ENCODE measurements at regions not wholly inside any gene's neighbourhood (a gene's known extent, or its start where the extent isn't known, plus 50 kb on each side); places are given as distances from the start of the nearest gene placed in this dataset.

DNA sequence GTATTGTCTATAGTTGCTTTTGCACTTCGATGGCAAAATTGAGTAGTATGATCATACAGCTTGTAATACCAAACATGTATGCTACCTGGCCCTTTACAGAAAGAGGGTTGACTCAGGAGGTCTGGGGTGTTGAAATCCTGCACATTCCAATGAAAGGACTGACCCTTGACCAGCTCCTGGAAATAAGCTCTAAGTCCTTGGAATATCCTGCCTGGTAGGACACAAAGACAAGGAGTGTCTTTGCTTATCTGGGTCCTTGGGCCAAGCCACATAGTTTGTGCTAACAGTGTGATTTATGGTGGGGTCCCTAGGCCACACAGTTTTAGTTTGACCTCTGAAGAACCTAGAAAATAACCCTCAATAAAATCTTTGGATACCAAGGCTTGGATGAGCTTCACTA, 89.3 kb upstream of the FTMT start:
- ATAC-seq (ENCODE audit: low read depth) (no peak; the same call in 2 of the 3 replicates), DNase-seq (ENCODE audit: low spot score) (no peak)
- no peak overlapping the region for H3K4me3 ChIP-seq (ENCODE audit: severe bottlenecking)

DNA sequence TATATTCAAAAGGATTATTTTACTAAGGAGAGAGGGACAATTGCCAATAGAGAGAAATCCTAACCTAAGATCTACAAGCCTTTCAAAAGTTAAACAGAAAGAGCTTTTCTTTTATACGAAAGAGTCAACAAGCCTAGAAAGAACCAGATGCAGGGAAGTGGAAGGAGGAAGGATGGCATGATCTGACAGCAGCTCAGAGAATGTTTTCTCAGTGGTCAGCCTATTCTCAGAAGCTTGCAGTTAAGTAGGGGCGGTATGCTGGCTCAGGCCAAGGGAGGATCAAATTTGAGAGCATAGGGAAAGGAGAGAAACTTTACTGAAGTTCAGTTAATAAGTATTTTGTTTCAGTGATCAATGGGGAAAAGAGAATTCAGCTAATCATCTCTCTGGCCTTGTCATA, 88.0 kb upstream of the FTMT start:
- Histone ChIP-seq H3K4me1 (ENCODE audit: insufficient read depth, poor library complexity, severe bottlenecking) (no peaks in the 10 kb centered on the region), H3K9me3 (ENCODE audit: severe bottlenecking) (no peaks in the 10 kb centered on the region), H3K36me3 (ENCODE audit: low read depth) (no peaks in the 10 kb centered on the region), H3K4me3 (ENCODE audit: severe bottlenecking) (no peak overlapping the region), H3K27me3 (ENCODE audit: insufficient read depth, poor library complexity, severe bottlenecking) (no peaks in the 10 kb centered on the region), H3K27ac (ENCODE audit: poor library complexity, severe bottlenecking) (no peak overlapping the region)
- DNase-seq (ENCODE audit: low spot score) (no peak), ATAC-seq (ENCODE audit: low read depth) (no peak)
- TF ChIP-seq, protein P1, sequence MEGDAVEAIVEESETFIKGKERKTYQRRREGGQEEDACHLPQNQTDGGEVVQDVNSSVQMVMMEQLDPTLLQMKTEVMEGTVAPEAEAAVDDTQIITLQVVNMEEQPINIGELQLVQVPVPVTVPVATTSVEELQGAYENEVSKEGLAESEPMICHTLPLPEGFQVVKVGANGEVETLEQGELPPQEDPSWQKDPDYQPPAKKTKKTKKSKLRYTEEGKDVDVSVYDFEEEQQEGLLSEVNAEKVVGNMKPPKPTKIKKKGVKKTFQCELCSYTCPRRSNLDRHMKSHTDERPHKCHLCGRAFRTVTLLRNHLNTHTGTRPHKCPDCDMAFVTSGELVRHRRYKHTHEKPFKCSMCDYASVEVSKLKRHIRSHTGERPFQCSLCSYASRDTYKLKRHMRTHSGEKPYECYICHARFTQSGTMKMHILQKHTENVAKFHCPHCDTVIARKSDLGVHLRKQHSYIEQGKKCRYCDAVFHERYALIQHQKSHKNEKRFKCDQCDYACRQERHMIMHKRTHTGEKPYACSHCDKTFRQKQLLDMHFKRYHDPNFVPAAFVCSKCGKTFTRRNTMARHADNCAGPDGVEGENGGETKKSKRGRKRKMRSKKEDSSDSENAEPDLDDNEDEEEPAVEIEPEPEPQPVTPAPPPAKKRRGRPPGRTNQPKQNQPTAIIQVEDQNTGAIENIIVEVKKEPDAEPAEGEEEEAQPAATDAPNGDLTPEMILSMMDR (IDR thresholded peaks at IDR 0.05; ENCODE audit: poor library complexity, severe bottlenecking), result no peak

More for the DNA sequence above, 89.3 kb upstream of the FTMT start:
- Histone ChIP-seq H3K9me3 (ENCODE audit: severe bottlenecking) (no peaks in the 10 kb centered on the region), H3K27ac (ENCODE audit: poor library complexity, severe bottlenecking) (no peak overlapping the region), H3K4me1 (ENCODE audit: insufficient read depth, poor library complexity, severe bottlenecking) (no peaks in the 10 kb centered on the region), H3K36me3 (ENCODE audit: low read depth) (no peaks in the 10 kb centered on the region), H3K27me3 (ENCODE audit: insufficient read depth, poor library complexity, severe bottlenecking) (no peaks in the 10 kb centered on the region)
- TF ChIP-seq, protein P1 (IDR thresholded peaks at IDR 0.05; ENCODE audit: poor library complexity, severe bottlenecking), result no peak

DNA sequence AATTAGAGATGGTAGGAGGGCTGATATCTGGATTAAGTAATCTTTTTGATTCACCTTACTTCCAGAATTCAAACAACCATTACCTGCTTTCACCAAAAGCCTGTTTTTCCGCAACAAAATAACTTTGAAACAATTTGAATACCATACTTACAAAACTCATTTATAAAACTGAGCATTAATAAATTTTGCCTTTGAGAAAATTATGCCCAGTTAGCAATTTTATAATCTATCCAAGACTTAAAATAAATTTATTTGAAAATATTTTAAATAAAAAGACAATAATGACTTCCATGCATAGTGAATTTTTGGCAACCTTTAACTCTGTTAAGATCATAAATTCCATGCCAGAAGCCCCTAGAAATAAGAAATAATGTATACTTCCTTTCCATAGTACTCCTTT, 71.3 kb upstream of the FTMT start:
- Histone ChIP-seq H3K36me3 (ENCODE audit: low read depth) (no peaks in the 10 kb centered on the region), H3K4me1 (ENCODE audit: insufficient read depth, poor library complexity, severe bottlenecking) (no peaks in the 10 kb centered on the region), H3K4me3 (ENCODE audit: severe bottlenecking) (no peak overlapping the region), H3K27me3 (ENCODE audit: insufficient read depth, poor library complexity, severe bottlenecking) (peaks cover 6% of the 10 kb centered on the region), H3K27ac (ENCODE audit: poor library complexity, severe bottlenecking) (no peak overlapping the region), H3K9me3 (ENCODE audit: severe bottlenecking) (no peaks in the 10 kb centered on the region)
- ATAC-seq (ENCODE audit: low read depth), result no peak
- DNase-seq (ENCODE audit: low spot score), result no peak
- TF ChIP-seq, protein P1 (IDR thresholded peaks at IDR 0.05; ENCODE audit: poor library complexity, severe bottlenecking), result no peak

DNA sequence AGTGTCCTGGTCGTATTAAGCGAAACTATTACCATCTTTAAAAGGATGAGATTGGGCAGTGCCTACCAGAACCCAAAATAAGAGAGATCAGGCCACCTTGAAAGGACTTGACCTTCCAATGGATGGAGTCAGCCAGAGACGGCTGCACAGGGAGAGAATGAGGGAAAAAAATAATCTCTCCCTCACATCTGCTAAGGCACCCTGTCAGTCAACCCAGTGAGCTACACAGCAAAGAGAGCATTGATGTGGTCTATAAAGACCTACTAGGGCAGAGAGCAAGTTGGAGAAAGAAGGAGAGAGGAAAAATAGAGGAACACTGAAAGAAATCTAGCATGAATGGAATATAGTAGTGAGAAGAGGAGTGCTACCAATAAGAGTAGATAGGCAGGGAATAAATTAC, 68.0 kb upstream of the FTMT start:
- DNase-seq (ENCODE audit: low spot score) (no peak), ATAC-seq (ENCODE audit: low read depth) (no peak; the same call in 2 of the 3 replicates)
- H3K27ac ChIP-seq (ENCODE audit: poor library complexity, severe bottlenecking), result no peak overlapping the region
- H3K36me3 ChIP-seq (ENCODE audit: low read depth), result no peaks in the 10 kb centered on the region
- TF ChIP-seq, protein P1 (IDR thresholded peaks at IDR 0.05; ENCODE audit: poor library complexity, severe bottlenecking), result no peak
- H3K9me3 ChIP-seq (ENCODE audit: severe bottlenecking), result no peaks in the 10 kb centered on the region
- no peak overlapping the region for H3K4me3 ChIP-seq (ENCODE audit: severe bottlenecking)
- H3K4me1 ChIP-seq (ENCODE audit: insufficient read depth, poor library complexity, severe bottlenecking), result no peaks in the 10 kb centered on the region
- peaks cover 9% of the 10 kb centered on the region for H3K27me3 ChIP-seq (ENCODE audit: insufficient read depth, poor library complexity, severe bottlenecking)

GRCh38 chr5:121793791-121794190, 57.9 kb upstream of the FTMT start:
- Histone ChIP-seq H3K4me1 (ENCODE audit: insufficient read depth, poor library complexity, severe bottlenecking) (no peaks in the 10 kb centered on the region), H3K4me3 (ENCODE audit: severe bottlenecking) (no peak overlapping the region), H3K9me3 (ENCODE audit: severe bottlenecking) (peaks cover 2% of the 10 kb centered on the region), H3K27ac (ENCODE audit: poor library complexity, severe bottlenecking) (no peak overlapping the region), H3K27me3 (ENCODE audit: insufficient read depth, poor library complexity, severe bottlenecking) (peaks cover 2% of the 10 kb centered on the region), H3K36me3 (ENCODE audit: low read depth) (no peaks in the 10 kb centered on the region)
- ATAC-seq (ENCODE audit: low read depth) (no peak), DNase-seq (ENCODE audit: low spot score) (no peak)
- TF ChIP-seq, protein P1 (IDR thresholded peaks at IDR 0.05; ENCODE audit: poor library complexity, severe bottlenecking), result no peak

All from RWPE2 (cell line).